A549 (cell line): ENCODE measurements at regions not wholly inside any gene's neighbourhood (a gene's known extent, or its start where the extent isn't known, plus 50 kb on each side); places are given as distances from the start of the nearest gene placed in this dataset.

Source experiments
- ATAC-seq, 2 experiments: fragments of 200-7000 bp in 1 of 2; fragments of >200 bp in 1 of 2; cut with Nextera tagmentation in 1 of 2; cut with Tn5 transposase in 1 of 2; 3 replicates each; pipeline versions ENCODE4 v1.8.0 to v1.9.1; 2018 to 2020; ENCODE audit warnings: mild to moderate bottlenecking in 1 of 2, moderate library complexity in 1 of 2
- CTCF ChIA-PET: fragments of 300-600 bp; sonication (Branson Sonifier 250); formaldehyde crosslinking; extraction: SDS; loops from one replicate; lab custom pipeline; 2021; ENCODE audit warnings: antibody characterized with exemption, inconsistent platforms; lab: Yijun Ruan, JAX
- POLR2A ChIA-PET: fragments of 350-600 bp; formaldehyde crosslinking; extraction: SDS; loops from one replicate; lab custom pipeline; 2021; ENCODE audit warnings: antibody characterized with exemption, inconsistent platforms; lab: Yijun Ruan, JAX
- DNase-seq, 2 experiments: peaks; one replicate each; pipeline versions ENCODE4 v3.0.0 to v3.0.0-alpha.2; 2011 to 2016; ENCODE audit warnings: low read depth in 1 of 2, low spot score in 1 of 2
- FAIRE-seq: peaks from 2 replicates; lab custom pipeline; 2011; peaks lifted over from hg19 to GRCh38; lab: Jason Lieb, UNC
- H3K27ac ChIP-seq, 2 experiments: fragments of >200 bp; sonication (Bioruptor Twin); formaldehyde crosslinking; 3 replicates each; pipeline ENCODE4 v1.5.1; 2016 to 2017
- H3K4me1 ChIP-seq: fragments of >200 bp; sonication (Bioruptor Twin); formaldehyde crosslinking; 3 replicates; pipeline ENCODE4 v1.6.1; 2016
- H3K4me2 ChIP-seq: fragments of >200 bp; sonication (Bioruptor Twin); formaldehyde crosslinking; 3 replicates; pipeline ENCODE4 v1.6.1; 2016
- H3K4me3 ChIP-seq: fragments of >200 bp; sonication (Bioruptor Twin); formaldehyde crosslinking; 3 replicates; pipeline ENCODE4 v1.5.1; 2016
- H3K9me3 ChIP-seq: fragments of >200 bp; sonication (Bioruptor Twin); formaldehyde crosslinking; 3 replicates; pipeline ENCODE4 v1.6.1; 2016
- BHLHE40 ChIP-seq: IDR thresholded peaks from 2 replicates; pipeline ENCODE4 v1.6.1; 2012; ENCODE audit warnings: low read depth, low read length, inconsistent platforms
- CBX8 ChIP-seq: fragments of 200-600 bp; sonication (generic); IDR thresholded peaks from 2 replicates; pipeline ENCODE4 v1.6.1; 2016
- CEBPB ChIP-seq, 2 experiments: fragments of >200 bp in 1 of 2; sonication (Bioruptor Twin) in 1 of 2; formaldehyde crosslinking in 1 of 2; IDR thresholded peaks; 2 replicates each; pipeline ENCODE4 v1.6.1; 2012 to 2016
- CTCF ChIP-seq: fragments of >200 bp; sonication (Bioruptor Twin); formaldehyde crosslinking; IDR thresholded peaks from 3 replicates; pipeline ENCODE4 v1.5.1; 2016
- E2F6 ChIP-seq: IDR thresholded peaks from 2 replicates; pipeline ENCODE4 v1.6.1; 2012; ENCODE audit warnings: low read depth, borderline replicate concordance
- EHMT2 ChIP-seq: fragments of 200-600 bp; sonication (generic); IDR thresholded peaks from 2 replicates; pipeline ENCODE4 v1.6.1; 2016; ENCODE audit warnings: antibody characterized with exemption, low read depth, mild to moderate bottlenecking, moderate library complexity
- ELK1 ChIP-seq: fragments of 150-350 bp; IDR thresholded peaks from 2 replicates; pipeline ENCODE4 v1.6.1; 2014; ENCODE audit warnings: low read depth, mild to moderate bottlenecking, low read length
- EP300 ChIP-seq, 2 experiments: fragments of >200 bp; sonication (Bioruptor Twin); formaldehyde crosslinking; IDR thresholded peaks; 2 replicates in 1 of 2; 3 replicates in 1 of 2; pipeline ENCODE4 v1.6.1; 2016 to 2017
- ESRRA ChIP-seq: fragments of 150-350 bp; IDR thresholded peaks from 2 replicates; pipeline ENCODE4 v1.6.1; 2014; ENCODE audit warnings: mild to moderate bottlenecking, low read length, borderline replicate concordance
- FOSB ChIP-seq: fragments of 250-450 bp; sonication (Bioruptor Pico); IDR thresholded peaks from 2 replicates; pipeline ENCODE4 v1.5.0; 2020; ENCODE audit warnings: mild to moderate bottlenecking, moderate library complexity
- FOSL2 ChIP-seq, 2 experiments: fragments of 450-650 bp in 1 of 2; fragments of >200 bp in 1 of 2; sonication (Bioruptor Twin) in 1 of 2; formaldehyde crosslinking; IDR thresholded peaks; 2 replicates each; pipeline versions ENCODE4 v1.5.0 to v1.6.1; 2016 to 2020; ENCODE audit warnings: mild to moderate bottlenecking in 1 of 2, moderate library complexity in 1 of 2
- GATA3 ChIP-seq: IDR thresholded peaks from 2 replicates; pipeline ENCODE4 v1.6.1; 2012; ENCODE audit warnings: borderline replicate concordance
- HDAC2 ChIP-seq: fragments of 200-600 bp; sonication (generic); IDR thresholded peaks from 2 replicates; pipeline ENCODE4 v1.6.1; 2016
- HES2 ChIP-seq: fragments of >200 bp; sonication (Bioruptor Twin); formaldehyde crosslinking; IDR thresholded peaks from 2 replicates; pipeline ENCODE4 v1.6.1; 2016
- HMGXB4 ChIP-seq: fragments of 250-450 bp; sonication (Bioruptor Pico); IDR thresholded peaks from 2 replicates; pipeline ENCODE4 v1.5.0; 2021; ENCODE audit warnings: mild to moderate bottlenecking, moderate library complexity, borderline replicate concordance
- HOXB13 ChIP-seq: fragments of 250-450 bp; sonication (Bioruptor Pico); IDR thresholded peaks from 2 replicates; pipeline ENCODE4 v1.5.0; 2020; ENCODE audit warnings: low read depth, mild to moderate bottlenecking, moderate library complexity
- HOXB5 ChIP-seq: fragments of 250-450 bp; sonication (Bioruptor Pico); IDR thresholded peaks from 2 replicates; pipeline ENCODE4 v1.5.0; 2020; ENCODE audit warnings: mild to moderate bottlenecking, moderate library complexity
- JUN ChIP-seq, 2 experiments: fragments of >200 bp; sonication (Bioruptor Twin); formaldehyde crosslinking; IDR thresholded peaks; 2 replicates in 1 of 2; 3 replicates in 1 of 2; pipeline ENCODE4 v1.6.1; 2016 to 2017
- JUNB ChIP-seq: fragments of >200 bp; sonication (Bioruptor Twin); formaldehyde crosslinking; IDR thresholded peaks from 2 replicates; pipeline ENCODE4 v1.6.1; 2016
- KDM1A ChIP-seq: fragments of 200-600 bp; sonication (generic); IDR thresholded peaks from 2 replicates; pipeline ENCODE4 v1.6.1; 2016; ENCODE audit warnings: low read depth, mild to moderate bottlenecking
- MAFK ChIP-seq: fragments of 450-650 bp; IDR thresholded peaks from 2 replicates; pipeline ENCODE4 v1.6.1; 2014; ENCODE audit not compliant: partially characterized antibody
- MAX ChIP-seq: IDR thresholded peaks from 2 replicates; pipeline ENCODE4 v1.6.1; 2012
- MAZ ChIP-seq: fragments of 150-350 bp; IDR thresholded peaks from 2 replicates; pipeline ENCODE4 v1.6.1; 2014; ENCODE audit warnings: antibody characterized with exemption, low read depth, low read length, borderline replicate concordance
- MYC ChIP-seq: IDR thresholded peaks from 2 replicates; pipeline ENCODE4 v1.6.1; 2012; ENCODE audit warnings: mild to moderate bottlenecking, inconsistent platforms, low read length, improper control_type of control experiment, borderline replicate concordance
- NFE2L2 ChIP-seq: fragments of 150-350 bp; conservative IDR thresholded peaks from 2 replicates; pipeline ENCODE4 v1.6.1; 2014; ENCODE audit warnings: low read length
- POLR2A ChIP-seq: IDR thresholded peaks from 2 replicates; pipeline ENCODE4 v1.6.1; 2012; ENCODE audit warnings: mild to moderate bottlenecking, low read length
- POLR2AphosphoS2 ChIP-seq: conservative IDR thresholded peaks from 2 replicates; pipeline ENCODE4 v1.6.1; 2012; ENCODE audit warnings: low read length, improper control_type of control experiment, inconsistent platforms
- RAD21 ChIP-seq, 2 experiments: fragments of >200 bp in 1 of 2; sonication (Bioruptor Twin) in 1 of 2; formaldehyde crosslinking in 1 of 2; IDR thresholded peaks in 1 of 2; conservative IDR thresholded peaks in 1 of 2; 2 replicates in 1 of 2; 3 replicates in 1 of 2; pipeline ENCODE4 v1.6.1; 2012 to 2018; ENCODE audit warnings: inconsistent platforms in 1 of 2
- RCOR1 ChIP-seq: fragments of 150-350 bp; IDR thresholded peaks from 2 replicates; pipeline ENCODE4 v1.6.1; 2014; ENCODE audit warnings: antibody characterized with exemption, low read length, low read depth
- RFX5 ChIP-seq: fragments of 450-650 bp; IDR thresholded peaks from 2 replicates; pipeline ENCODE4 v1.7.1; 2014; ENCODE audit warnings: antibody characterized with exemption, mild to moderate bottlenecking, moderate library complexity
- SMC3 ChIP-seq: fragments of >200 bp; sonication (Bioruptor Twin); formaldehyde crosslinking; IDR thresholded peaks from 3 replicates; pipeline ENCODE4 v1.6.1; 2018; ENCODE audit warnings: inconsistent platforms
- SREBF2 ChIP-seq: fragments of 450-650 bp; IDR thresholded peaks from 2 replicates; pipeline ENCODE4 v1.6.1; 2014; ENCODE audit warnings: mild to moderate bottlenecking, moderate library complexity
- TFCP2L1 ChIP-seq: fragments of 250-450 bp; sonication (Bioruptor Pico); IDR thresholded peaks from 2 replicates; pipeline ENCODE4 v1.5.0; 2021; ENCODE audit warnings: mild to moderate bottlenecking
- TP53 ChIP-seq: fragments of 250-450 bp; sonication (Bioruptor Pico); IDR thresholded peaks from 2 replicates; pipeline ENCODE4 v1.5.0; 2021; ENCODE audit warnings: mild to moderate bottlenecking, moderate library complexity
- USF2 ChIP-seq: fragments of 450-650 bp; IDR thresholded peaks from 2 replicates; pipeline ENCODE4 v1.6.1; 2014; ENCODE audit warnings: antibody characterized with exemption
- ZC3H11A ChIP-seq: fragments of 450-650 bp; IDR thresholded peaks from 2 replicates; pipeline ENCODE4 v1.6.1; 2014; ENCODE audit warnings: antibody characterized with exemption, mild to moderate bottlenecking
- WGBS: methylation state at CpG from one replicate; pipeline ENCODE4 v1.1.6; 2017; ENCODE audit errors: missing lambda C conversion rate; 5-methylcytosine and 5-hydroxymethylcytosine counted together

GRCh38 chr7:46754140-46754720, 827.7 kb downstream of the TNS3 start:
- FAIRE-seq (no peak), DNase-seq (peak in 1 of 2 experiments; percentile 76), ATAC-seq (peak; percentile 68 to 81)
- WGBS, result 43% methylated on average over 2 of the region's 2 CpGs
- CTCF ChIA-PET, result no interaction called here
- H3K4me1 ChIP-seq, result peaks cover 41% of the 10 kb centered on the region
- POLR2A ChIA-PET, result no interaction called here
- peak overlapping the region; percentile 38 for H3K4me2 ChIP-seq
- peak overlapping the region; percentile 77 to 79 for H3K27ac ChIP-seq
- no peak overlapping the region for H3K4me3 ChIP-seq
- no peaks in the 10 kb centered on the region for H3K9me3 ChIP-seq
- TF ChIP-seq POLR2AphosphoS2 (no peak), ESRRA (no peak), GATA3 (peak; percentile 86), HDAC2 (no peak), NFE2L2 (no peak), JUNB (peak; percentile 88), MAZ (no peak), MYC (no peak), JUN (IDR thresholded peaks at IDR 0.05) (peak; percentile 44 to 56; a peak in 1 of 5 replicates), CEBPB (IDR thresholded peaks at IDR 0.05) (0 out of 4 replicates have a peak, but pooled peaks of 1 of the 2 experiments have one; percentile 9), TP53 (no peak), HMGXB4 (CRISPR knock-in tag) (no peak), RCOR1 (no peak), MAFK (no peak), USF2 (no peak), HOXB13 (CRISPR knock-in tag) (no peak), FOSL2 (IDR thresholded peaks at IDR 0.05) (peak; percentile 78), FOSL2 (CRISPR knock-in tag; IDR thresholded peaks at IDR 0.05) (peak; percentile 42; the same call in 1 of the 2 replicates), ELK1 (no peak), EHMT2 (no peak), RAD21 (conservative IDR thresholded peaks at IDR 0.05 in 1 of 2, IDR thresholded peaks at IDR 0.05 in 1 of 2) (peak in 1 of 2 experiments; percentile 54; a peak in 3 of 5 replicates), E2F6 (no peak), CBX8 (no peak), POLR2A (no peak), SREBF2 (no peak), HES2 (no peak), MAX (no peak), TFCP2L1 (CRISPR knock-in tag) (no peak), SMC3 (peak; percentile 29; the same call in 2 of the 3 replicates), HOXB5 (CRISPR knock-in tag) (no peak), BHLHE40 (no peak), KDM1A (no peak), RFX5 (no peak), CTCF (no peak), FOSB (CRISPR knock-in tag) (no peak), EP300 (IDR thresholded peaks at IDR 0.05) (peak; percentile 80; a peak in 3 of 5 replicates), ZC3H11A (no peak)
